ENCODE measurements at regions not wholly inside any gene's neighbourhood (a gene's known extent, or its start where the extent isn't known, plus 50 kb on each side); places are given as distances from the start of the nearest gene placed in this dataset.

DNA sequence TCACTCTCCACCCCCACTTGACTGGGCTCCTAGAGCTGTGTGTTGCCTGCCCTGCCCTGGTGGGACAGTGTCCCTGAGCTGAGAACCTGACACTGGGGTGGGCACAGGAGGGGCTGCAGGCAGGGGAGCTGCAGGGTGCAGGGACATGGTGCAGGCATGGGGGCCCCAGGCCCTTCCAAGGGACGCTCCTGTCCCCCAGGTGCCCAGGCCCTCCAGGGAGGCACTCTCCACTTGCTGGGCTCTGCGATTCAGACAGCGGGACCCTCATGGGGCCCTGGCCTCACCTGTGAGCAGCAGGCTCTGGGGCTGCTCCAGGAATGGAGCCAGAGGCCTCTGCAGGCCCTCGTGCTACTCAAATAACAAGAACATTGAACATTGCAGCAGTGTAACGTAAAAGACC, 89.4 kb downstream of the BARX1 start:
- Histone ChIP-seq H2AFZ (no peak overlapping the region), H3K27me3 (ENCODE audit: control insufficient read depth, insufficient read depth, low read length) (no peaks in the 10 kb centered on the region), H3K79me2 (no peaks in the 10 kb centered on the region), H3K9ac (no peak overlapping the region), H3K27ac (no peak overlapping the region), H3K4me2 (ENCODE audit: low read length) (no peak overlapping the region), H3K4me1 (no peaks in the 10 kb centered on the region), H3K9me3 (ENCODE audit: control insufficient read depth, low read length) (no peaks in the 10 kb centered on the region), H3K36me3 (ENCODE audit: control insufficient read depth, insufficient read depth, low read length) (no peaks in the 10 kb centered on the region), H3K4me3 (ENCODE audit: low read depth, low read length) (no peak overlapping the region)
- TF ChIP-seq, protein P1, sequence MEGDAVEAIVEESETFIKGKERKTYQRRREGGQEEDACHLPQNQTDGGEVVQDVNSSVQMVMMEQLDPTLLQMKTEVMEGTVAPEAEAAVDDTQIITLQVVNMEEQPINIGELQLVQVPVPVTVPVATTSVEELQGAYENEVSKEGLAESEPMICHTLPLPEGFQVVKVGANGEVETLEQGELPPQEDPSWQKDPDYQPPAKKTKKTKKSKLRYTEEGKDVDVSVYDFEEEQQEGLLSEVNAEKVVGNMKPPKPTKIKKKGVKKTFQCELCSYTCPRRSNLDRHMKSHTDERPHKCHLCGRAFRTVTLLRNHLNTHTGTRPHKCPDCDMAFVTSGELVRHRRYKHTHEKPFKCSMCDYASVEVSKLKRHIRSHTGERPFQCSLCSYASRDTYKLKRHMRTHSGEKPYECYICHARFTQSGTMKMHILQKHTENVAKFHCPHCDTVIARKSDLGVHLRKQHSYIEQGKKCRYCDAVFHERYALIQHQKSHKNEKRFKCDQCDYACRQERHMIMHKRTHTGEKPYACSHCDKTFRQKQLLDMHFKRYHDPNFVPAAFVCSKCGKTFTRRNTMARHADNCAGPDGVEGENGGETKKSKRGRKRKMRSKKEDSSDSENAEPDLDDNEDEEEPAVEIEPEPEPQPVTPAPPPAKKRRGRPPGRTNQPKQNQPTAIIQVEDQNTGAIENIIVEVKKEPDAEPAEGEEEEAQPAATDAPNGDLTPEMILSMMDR (IDR thresholded peaks at IDR 0.05): no peak

DNA sequence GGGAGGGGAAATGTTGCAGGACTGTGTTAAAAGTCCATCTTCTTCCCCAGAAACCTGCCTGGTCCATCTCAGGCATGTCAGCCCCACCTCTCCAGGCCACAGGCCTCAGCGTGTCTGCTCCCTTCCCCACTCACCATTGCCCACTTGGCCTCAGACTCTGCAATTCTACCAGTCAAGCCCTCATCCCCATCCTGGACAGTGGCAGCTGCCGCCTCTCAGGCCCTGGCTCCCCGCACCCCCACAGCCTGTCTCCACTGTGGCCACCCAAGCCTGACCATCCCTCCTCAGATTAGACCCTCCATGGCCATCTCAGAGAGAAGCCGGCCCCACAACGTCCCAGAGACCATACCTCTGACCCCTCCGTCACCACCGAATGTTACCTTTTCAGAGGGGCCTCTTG, 89.9 kb downstream of the BARX1 start:
- TF ChIP-seq, protein P1 (IDR thresholded peaks at IDR 0.05): no peak

DNA sequence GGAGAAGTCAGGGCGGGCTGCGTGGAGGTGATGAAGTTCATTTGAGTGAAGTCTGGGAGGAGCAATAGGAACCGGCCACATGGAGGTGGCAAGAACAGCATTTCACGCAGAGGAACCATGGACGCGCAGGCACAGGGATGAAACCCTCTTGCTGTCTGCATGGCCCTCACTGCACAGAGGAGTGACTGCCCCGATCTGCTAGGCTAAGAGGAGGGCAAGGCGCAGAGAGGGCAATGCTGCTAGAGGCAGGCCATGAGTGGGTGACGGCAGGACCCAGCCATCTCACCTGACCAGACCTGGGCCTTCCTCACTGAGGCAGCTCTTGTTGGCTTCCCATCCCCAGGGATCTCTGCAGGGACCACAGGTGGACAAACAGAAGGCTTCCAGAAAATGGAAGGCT, 90.3 kb downstream of the BARX1 start:
- no peaks in the 10 kb centered on the region for H3K36me3 ChIP-seq (ENCODE audit: control insufficient read depth, insufficient read depth, low read length)
- no peak overlapping the region for H3K9ac ChIP-seq
- no peaks in the 10 kb centered on the region for H3K27me3 ChIP-seq (ENCODE audit: control insufficient read depth, insufficient read depth, low read length)
- no peaks in the 10 kb centered on the region for H3K9me3 ChIP-seq (ENCODE audit: control insufficient read depth, low read length)
- H3K4me2 ChIP-seq (ENCODE audit: low read length): no peak overlapping the region
- no peak overlapping the region for H3K4me3 ChIP-seq (ENCODE audit: low read depth, low read length)
- no peak overlapping the region for H3K27ac ChIP-seq
- TF ChIP-seq, protein P1 (IDR thresholded peaks at IDR 0.05): no peak
- no peaks in the 10 kb centered on the region for H3K4me1 ChIP-seq
- H3K79me2 ChIP-seq: no peaks in the 10 kb centered on the region
- no peak overlapping the region for H2AFZ ChIP-seq

More for the DNA sequence above, 89.9 kb downstream of the BARX1 start:
- no peak overlapping the region for H3K27ac ChIP-seq
- H3K79me2 ChIP-seq: no peaks in the 10 kb centered on the region
- no peak overlapping the region for H2AFZ ChIP-seq
- no peaks in the 10 kb centered on the region for H3K9me3 ChIP-seq (ENCODE audit: control insufficient read depth, low read length)
- H3K27me3 ChIP-seq (ENCODE audit: control insufficient read depth, insufficient read depth, low read length): no peaks in the 10 kb centered on the region
- H3K36me3 ChIP-seq (ENCODE audit: control insufficient read depth, insufficient read depth, low read length): no peaks in the 10 kb centered on the region
- no peak overlapping the region for H3K9ac ChIP-seq
- H3K4me1 ChIP-seq: no peaks in the 10 kb centered on the region
- no peak overlapping the region for H3K4me3 ChIP-seq (ENCODE audit: low read depth, low read length)
- no peak overlapping the region for H3K4me2 ChIP-seq (ENCODE audit: low read length)

DNA sequence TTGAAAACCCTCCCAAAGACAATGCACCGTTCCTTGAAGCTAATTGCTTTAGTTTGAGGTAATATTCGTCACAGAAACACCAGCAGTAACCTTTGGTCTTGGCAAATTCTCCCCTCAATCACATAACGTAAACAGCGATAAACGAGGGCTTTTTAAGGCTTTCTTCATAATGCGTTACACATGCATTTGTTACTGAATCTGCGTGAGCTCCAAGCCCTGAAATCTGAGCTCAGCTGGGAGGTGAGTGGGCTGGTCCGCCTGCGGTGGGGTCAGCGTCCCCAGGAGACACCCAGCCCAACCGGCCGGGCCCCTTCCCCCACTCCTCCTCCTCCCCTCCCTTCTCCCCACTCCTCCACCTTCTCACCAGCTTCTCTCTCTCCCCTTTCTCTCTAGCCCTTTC, 91.1 kb downstream of the BARX1 start:
- no peaks in the 10 kb centered on the region for H3K9me3 ChIP-seq (ENCODE audit: control insufficient read depth, low read length)
- TF ChIP-seq, protein P1 (IDR thresholded peaks at IDR 0.05): no peak

DNA sequence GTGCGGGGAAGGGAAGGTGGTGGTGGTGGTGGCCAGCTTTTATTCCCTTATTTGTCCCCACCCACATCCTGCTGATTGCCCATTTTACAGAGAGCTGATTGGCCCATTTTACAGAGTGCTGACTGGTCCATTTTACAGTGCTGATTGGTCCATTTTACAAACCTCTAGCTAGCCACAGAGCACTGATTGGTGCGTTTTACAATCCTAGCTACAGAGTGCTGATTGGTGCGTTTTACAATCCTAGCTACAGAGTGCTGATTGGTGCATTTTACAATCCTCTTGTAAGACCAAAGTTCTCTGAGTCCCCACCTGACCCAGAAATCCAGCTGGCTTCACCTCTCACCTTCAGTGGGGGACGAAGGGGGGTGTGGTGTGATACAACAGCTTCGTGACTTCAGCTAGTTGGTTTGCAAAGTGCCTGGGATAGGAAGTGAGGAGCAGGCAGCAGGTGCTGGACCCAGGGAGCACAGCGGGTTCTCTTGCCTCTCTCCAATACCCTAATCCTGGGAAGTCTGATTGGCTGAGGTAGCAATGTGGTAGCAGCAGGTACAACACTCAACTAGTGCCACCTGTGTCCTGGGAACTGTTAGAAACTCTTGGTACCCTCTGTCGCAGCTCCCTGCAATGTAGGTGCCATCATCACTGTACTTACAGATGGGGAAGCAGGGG, 92.1 kb downstream of the BARX1 start:
- H3K4me2 ChIP-seq (ENCODE audit: low read length): no peak overlapping the region
- no peaks in the 10 kb centered on the region for H3K9me3 ChIP-seq (ENCODE audit: control insufficient read depth, low read length)
- H3K27ac ChIP-seq: no peak overlapping the region
- no peaks in the 10 kb centered on the region for H3K4me1 ChIP-seq
- TF ChIP-seq, protein P1 (IDR thresholded peaks at IDR 0.05): no peak
- H3K79me2 ChIP-seq: no peaks in the 10 kb centered on the region
- no peak overlapping the region for H2AFZ ChIP-seq
- H3K9ac ChIP-seq: no peak overlapping the region
- H3K36me3 ChIP-seq (ENCODE audit: control insufficient read depth, insufficient read depth, low read length): no peaks in the 10 kb centered on the region
- H3K4me3 ChIP-seq (ENCODE audit: low read depth, low read length): no peak overlapping the region
- H3K27me3 ChIP-seq (ENCODE audit: control insufficient read depth, insufficient read depth, low read length): no peaks in the 10 kb centered on the region

More for the DNA sequence above, 91.1 kb downstream of the BARX1 start:
- H2AFZ ChIP-seq: no peak overlapping the region
- H3K27me3 ChIP-seq (ENCODE audit: control insufficient read depth, insufficient read depth, low read length): no peaks in the 10 kb centered on the region
- no peaks in the 10 kb centered on the region for H3K36me3 ChIP-seq (ENCODE audit: control insufficient read depth, insufficient read depth, low read length)
- H3K9ac ChIP-seq: no peak overlapping the region
- no peak overlapping the region for H3K27ac ChIP-seq
- no peak overlapping the region for H3K4me2 ChIP-seq (ENCODE audit: low read length)
- H3K4me3 ChIP-seq (ENCODE audit: low read depth, low read length): no peak overlapping the region
- no peaks in the 10 kb centered on the region for H3K79me2 ChIP-seq
- H3K4me1 ChIP-seq: no peaks in the 10 kb centered on the region

Measured in parathyroid adenoma (tissue), 2 donors.